WTC11 (cell line): ENCODE measurements at regions not wholly inside any gene's neighbourhood (a gene's known extent, or its start where the extent isn't known, plus 50 kb on each side); places are given as distances from the start of the nearest gene placed in this dataset.

Experiments
- ATAC-seq: fragments of 200-7000 bp; cut with Tn5 transposase; 2 replicates; pipeline ENCODE4 v1.10.0; 2021; ENCODE audit warnings: mild to moderate bottlenecking, moderate library complexity
- CTCF ChIA-PET: fragments of 300-600 bp; sonication (Branson Sonifier 250); formaldehyde crosslinking; loops from one replicate; lab custom pipeline; 2021; ENCODE audit warnings: antibody characterized with exemption; lab: Charles Lee
- POLR2A ChIA-PET: fragments of 350-600 bp; sonication (Branson Sonifier 250); formaldehyde crosslinking; loops from one replicate; lab custom pipeline; 2021; ENCODE audit warnings: antibody characterized with exemption; lab: Charles Lee
- DNase-seq: peaks from one replicate; pipeline ENCODE4 v3.0.0; 2021; ENCODE audit warnings: low spot score
- H3K27ac Mint-ChIP-seq: 2 replicates; pipeline ENCODE4 v1.8.0; 2021; ENCODE audit warnings: mixed read lengths
- H3K27me3 Mint-ChIP-seq: 2 replicates; pipeline ENCODE4 v1.8.0; 2021; ENCODE audit warnings: low read depth, mild to moderate bottlenecking, moderate library complexity, mixed read lengths
- H3K36me3 Mint-ChIP-seq: 2 replicates; pipeline ENCODE4 v1.8.0; 2021; ENCODE audit warnings: mixed read lengths
- H3K4me1 Mint-ChIP-seq: 2 replicates; pipeline ENCODE4 v1.8.0; 2022; ENCODE audit warnings: mixed read lengths
- H3K4me3 Mint-ChIP-seq: 2 replicates; pipeline ENCODE4 v1.8.0; 2021; ENCODE audit warnings: mild to moderate bottlenecking, moderate library complexity, mixed read lengths
- H3K9me3 Mint-ChIP-seq: 2 replicates; pipeline ENCODE4 v1.8.0; 2021; ENCODE audit warnings: mixed read lengths
- ATF1 ChIP-seq: sonication (generic); formaldehyde crosslinking; IDR thresholded peaks from 2 replicates; pipeline ENCODE4 v1.8.1; 2023; ENCODE audit warnings: mild to moderate bottlenecking, moderate library complexity, missing genetic modification reagents
- CREM ChIP-seq: sonication (generic); formaldehyde crosslinking; IDR thresholded peaks from 2 replicates; pipeline ENCODE4 v1.8.1; 2022; ENCODE audit warnings: mild to moderate bottlenecking, missing genetic modification reagents, moderate library complexity
- E2F1 ChIP-seq: sonication (generic); formaldehyde crosslinking; IDR thresholded peaks from 2 replicates; pipeline ENCODE4 v1.8.0; 2022; ENCODE audit warnings: mild to moderate bottlenecking, missing genetic modification reagents
- E2F5 ChIP-seq: sonication (generic); formaldehyde crosslinking; IDR thresholded peaks from 2 replicates; pipeline ENCODE4 v1.8.1; 2022; ENCODE audit warnings: mild to moderate bottlenecking, moderate library complexity, missing genetic modification reagents
- ELF4 ChIP-seq: sonication (generic); formaldehyde crosslinking; IDR thresholded peaks from 2 replicates; pipeline ENCODE4 v1.8.1; 2022; ENCODE audit warnings: low read depth, mild to moderate bottlenecking, moderate library complexity, missing genetic modification reagents
- EMX1 ChIP-seq: fragments of 250-450 bp; sonication (Bioruptor Pico); IDR thresholded peaks from 2 replicates; pipeline ENCODE4 v1.8.0; 2021; ENCODE audit warnings: mild to moderate bottlenecking
- ETV6 ChIP-seq: sonication (generic); formaldehyde crosslinking; IDR thresholded peaks from 2 replicates; pipeline ENCODE4 v1.8.1; 2022; ENCODE audit warnings: mild to moderate bottlenecking, missing genetic modification reagents
- HMGXB4 ChIP-seq: sonication (generic); formaldehyde crosslinking; IDR thresholded peaks from 2 replicates; pipeline ENCODE4 v1.8.1; 2023; ENCODE audit warnings: mild to moderate bottlenecking, moderate library complexity, missing genetic modification reagents
- IRF1 ChIP-seq: sonication (generic); formaldehyde crosslinking; IDR thresholded peaks from 2 replicates; pipeline ENCODE4 v1.8.0; 2023; ENCODE audit warnings: missing genetic modification reagents
- MXD4 ChIP-seq: fragments of 250-450 bp; sonication (Bioruptor Pico); IDR thresholded peaks from 2 replicates; pipeline ENCODE4 v1.8.0; 2021; ENCODE audit warnings: mild to moderate bottlenecking, moderate library complexity, borderline replicate concordance
- SMAD4 ChIP-seq: sonication (generic); formaldehyde crosslinking; IDR thresholded peaks from 2 replicates; pipeline ENCODE4 v1.8.0; 2022; ENCODE audit warnings: mild to moderate bottlenecking, missing genetic modification reagents
- SOX15 ChIP-seq: fragments of 250-450 bp; sonication (Bioruptor Pico); IDR thresholded peaks from 2 replicates; pipeline ENCODE4 v1.9.0; 2021; ENCODE audit warnings: mild to moderate bottlenecking
- SP1 ChIP-seq: sonication (generic); formaldehyde crosslinking; conservative IDR thresholded peaks from 2 replicates; pipeline ENCODE4 v1.8.1; 2022; ENCODE audit warnings: missing genetic modification reagents
- TP53 ChIP-seq: sonication (generic); formaldehyde crosslinking; IDR thresholded peaks from 2 replicates; pipeline ENCODE4 v1.8.1; 2023; ENCODE audit warnings: mild to moderate bottlenecking, missing genetic modification reagents
- ZNF232 ChIP-seq: sonication (generic); formaldehyde crosslinking; IDR thresholded peaks from 2 replicates; pipeline ENCODE4 v1.8.0; 2022; ENCODE audit warnings: mild to moderate bottlenecking, missing genetic modification reagents
- ZNF263 ChIP-seq: sonication (generic); formaldehyde crosslinking; IDR thresholded peaks from 2 replicates; pipeline ENCODE4 v1.8.1; 2022; ENCODE audit warnings: low read depth, mild to moderate bottlenecking, moderate library complexity, missing genetic modification reagents
- ZNF317 ChIP-seq: sonication (generic); formaldehyde crosslinking; IDR thresholded peaks from 2 replicates; pipeline ENCODE4 v1.8.1; 2023; ENCODE audit warnings: low read depth, mild to moderate bottlenecking, moderate library complexity, missing genetic modification reagents, borderline replicate concordance
- ZNF671 ChIP-seq: fragments of 250-450 bp; sonication (Bioruptor Pico); IDR thresholded peaks from 2 replicates; pipeline ENCODE4 v1.8.0; 2021; ENCODE audit warnings: mild to moderate bottlenecking
- TF ChIP-seq, protein P1 (sequence below): fragments of 200-600 bp; IDR thresholded peaks from 2 replicates; pipeline ENCODE4 v1.8.0; 2022; ENCODE audit warnings: antibody characterized with exemption
- TF ChIP-seq, protein P2 (sequence below): sonication (generic); formaldehyde crosslinking; IDR thresholded peaks from 2 replicates; pipeline ENCODE4 v1.8.1; 2023; ENCODE audit warnings: mild to moderate bottlenecking, missing genetic modification reagents
- TF ChIP-seq, protein P3 (sequence below): sonication (generic); formaldehyde crosslinking; IDR thresholded peaks from 2 replicates; pipeline ENCODE4 v1.8.1; 2022; ENCODE audit warnings: low read depth, mild to moderate bottlenecking, moderate library complexity, missing genetic modification reagents, borderline replicate concordance
- TF ChIP-seq, protein P4 (sequence below): sonication (generic); formaldehyde crosslinking; IDR thresholded peaks from 2 replicates; pipeline ENCODE4 v1.8.1; 2023; ENCODE audit warnings: mild to moderate bottlenecking, missing genetic modification reagents
- TF ChIP-seq, protein P5 (sequence below): sonication (generic); formaldehyde crosslinking; IDR thresholded peaks from 2 replicates; pipeline ENCODE4 v1.8.0; 2023; ENCODE audit warnings: mild to moderate bottlenecking, missing genetic modification reagents

DNA sequence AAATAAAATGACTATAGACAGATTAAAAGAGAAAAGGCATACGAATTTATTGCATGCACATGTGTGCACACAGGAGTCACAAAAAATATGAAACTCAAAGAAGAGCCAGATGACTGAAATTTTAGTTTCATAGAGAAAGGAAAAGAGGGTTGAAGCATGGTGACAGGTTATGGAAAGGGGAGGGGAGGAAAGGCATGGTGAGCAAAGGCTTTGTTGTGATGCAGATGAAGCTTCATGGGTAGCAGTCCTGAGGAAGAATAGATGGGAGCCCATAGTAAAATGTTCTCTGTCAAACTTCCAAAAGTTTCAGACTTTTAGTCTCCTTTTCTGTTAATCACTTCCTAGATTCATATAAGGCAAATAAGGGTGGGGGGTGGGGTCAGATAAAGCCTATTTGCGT is 612.7 kb upstream of the ATP2B1 start:
- Mint-ChIP-seq H3K4me1 (peaks cover 13% of the 10 kb centered on the region), H3K36me3 (peaks cover 14% of the 10 kb centered on the region), H3K27ac (no peak overlapping the region), H3K27me3 (no peaks in the 10 kb centered on the region), H3K9me3 (peaks cover 16% of the 10 kb centered on the region), H3K4me3 (no peak overlapping the region)
- DNase-seq: no peak
- POLR2A ChIA-PET: interaction anchor here (0.5 kb wide), 1 partner anchor 33 kb away, joined by 3 read pairs; no protein-coding TSS in a partner anchor
- ATAC-seq: peak; percentile 82
- TF ChIP-seq TP53 (CRISPR knock-in tag) (no peak), E2F1 (no peak), ZNF671 (CRISPR knock-in tag) (no peak), CREM (CRISPR knock-in tag) (no peak), ZNF263 (CRISPR knock-in tag) (no peak), SMAD4 (CRISPR knock-in tag) (no peak), IRF1 (CRISPR knock-in tag) (no peak), E2F5 (CRISPR knock-in tag) (no peak), EMX1 (CRISPR knock-in tag) (no peak), SOX15 (CRISPR knock-in tag) (no peak), SP1 (CRISPR knock-in tag) (no peak)
- TF ChIP-seq, protein P1, sequence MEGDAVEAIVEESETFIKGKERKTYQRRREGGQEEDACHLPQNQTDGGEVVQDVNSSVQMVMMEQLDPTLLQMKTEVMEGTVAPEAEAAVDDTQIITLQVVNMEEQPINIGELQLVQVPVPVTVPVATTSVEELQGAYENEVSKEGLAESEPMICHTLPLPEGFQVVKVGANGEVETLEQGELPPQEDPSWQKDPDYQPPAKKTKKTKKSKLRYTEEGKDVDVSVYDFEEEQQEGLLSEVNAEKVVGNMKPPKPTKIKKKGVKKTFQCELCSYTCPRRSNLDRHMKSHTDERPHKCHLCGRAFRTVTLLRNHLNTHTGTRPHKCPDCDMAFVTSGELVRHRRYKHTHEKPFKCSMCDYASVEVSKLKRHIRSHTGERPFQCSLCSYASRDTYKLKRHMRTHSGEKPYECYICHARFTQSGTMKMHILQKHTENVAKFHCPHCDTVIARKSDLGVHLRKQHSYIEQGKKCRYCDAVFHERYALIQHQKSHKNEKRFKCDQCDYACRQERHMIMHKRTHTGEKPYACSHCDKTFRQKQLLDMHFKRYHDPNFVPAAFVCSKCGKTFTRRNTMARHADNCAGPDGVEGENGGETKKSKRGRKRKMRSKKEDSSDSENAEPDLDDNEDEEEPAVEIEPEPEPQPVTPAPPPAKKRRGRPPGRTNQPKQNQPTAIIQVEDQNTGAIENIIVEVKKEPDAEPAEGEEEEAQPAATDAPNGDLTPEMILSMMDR: no peak
- TF ChIP-seq, protein P2, sequence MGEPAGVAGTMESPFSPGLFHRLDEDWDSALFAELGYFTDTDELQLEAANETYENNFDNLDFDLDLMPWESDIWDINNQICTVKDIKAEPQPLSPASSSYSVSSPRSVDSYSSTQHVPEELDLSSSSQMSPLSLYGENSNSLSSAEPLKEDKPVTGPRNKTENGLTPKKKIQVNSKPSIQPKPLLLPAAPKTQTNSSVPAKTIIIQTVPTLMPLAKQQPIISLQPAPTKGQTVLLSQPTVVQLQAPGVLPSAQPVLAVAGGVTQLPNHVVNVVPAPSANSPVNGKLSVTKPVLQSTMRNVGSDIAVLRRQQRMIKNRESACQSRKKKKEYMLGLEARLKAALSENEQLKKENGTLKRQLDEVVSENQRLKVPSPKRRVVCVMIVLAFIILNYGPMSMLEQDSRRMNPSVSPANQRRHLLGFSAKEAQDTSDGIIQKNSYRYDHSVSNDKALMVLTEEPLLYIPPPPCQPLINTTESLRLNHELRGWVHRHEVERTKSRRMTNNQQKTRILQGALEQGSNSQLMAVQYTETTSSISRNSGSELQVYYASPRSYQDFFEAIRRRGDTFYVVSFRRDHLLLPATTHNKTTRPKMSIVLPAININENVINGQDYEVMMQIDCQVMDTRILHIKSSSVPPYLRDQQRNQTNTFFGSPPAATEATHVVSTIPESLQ (CRISPR knock-in tag): no peak
- TF ChIP-seq, protein P3, sequence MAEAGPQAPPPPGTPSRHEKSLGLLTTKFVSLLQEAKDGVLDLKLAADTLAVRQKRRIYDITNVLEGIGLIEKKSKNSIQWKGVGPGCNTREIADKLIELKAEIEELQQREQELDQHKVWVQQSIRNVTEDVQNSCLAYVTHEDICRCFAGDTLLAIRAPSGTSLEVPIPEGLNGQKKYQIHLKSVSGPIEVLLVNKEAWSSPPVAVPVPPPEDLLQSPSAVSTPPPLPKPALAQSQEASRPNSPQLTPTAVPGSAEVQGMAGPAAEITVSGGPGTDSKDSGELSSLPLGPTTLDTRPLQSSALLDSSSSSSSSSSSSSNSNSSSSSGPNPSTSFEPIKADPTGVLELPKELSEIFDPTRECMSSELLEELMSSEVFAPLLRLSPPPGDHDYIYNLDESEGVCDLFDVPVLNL: no peak
- CTCF ChIA-PET: no interaction called here

DNA sequence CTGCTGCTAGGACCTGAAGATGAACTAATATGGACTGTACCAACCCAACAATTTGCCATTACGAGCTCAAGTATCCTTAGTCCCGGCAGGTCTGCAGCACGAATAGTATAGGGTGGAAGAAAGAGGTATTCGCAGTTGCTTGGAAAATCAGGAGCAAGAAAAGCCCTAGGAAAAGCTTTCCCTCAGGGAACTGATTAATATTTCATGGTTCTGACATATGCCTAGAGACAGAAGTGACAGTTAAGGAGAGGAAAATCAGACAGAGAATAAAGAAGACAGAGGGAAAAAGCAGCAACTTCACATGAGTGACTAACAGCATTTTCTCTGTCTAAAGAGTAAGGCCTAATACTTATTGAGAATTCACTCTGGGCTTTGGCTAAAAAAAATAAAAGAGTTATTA is 602.9 kb upstream of the ATP2B1 start:
- POLR2A ChIA-PET: no interaction called here
- DNase-seq (no peak), ATAC-seq (no peak)
- Mint-ChIP-seq H3K4me3 (no peak overlapping the region), H3K9me3 (peaks cover 14% of the 10 kb centered on the region; the same call in 1 of the 2 replicates), H3K27me3 (no peaks in the 10 kb centered on the region), H3K4me1 (no peaks in the 10 kb centered on the region), H3K36me3 (no peaks in the 10 kb centered on the region), H3K27ac (no peak overlapping the region)
- CTCF ChIA-PET: interaction anchor here (0.7 kb wide), 1 partner anchor 384 kb away, joined by 3 read pairs; no protein-coding TSS in a partner anchor
- TF ChIP-seq ETV6 (CRISPR knock-in tag) (no peak), ATF1 (CRISPR knock-in tag) (no peak), ELF4 (CRISPR knock-in tag) (no peak), ZNF317 (CRISPR knock-in tag) (no peak), MXD4 (CRISPR knock-in tag) (no peak), HMGXB4 (CRISPR knock-in tag) (no peak), ZNF232 (no peak)
- TF ChIP-seq, protein P4, sequence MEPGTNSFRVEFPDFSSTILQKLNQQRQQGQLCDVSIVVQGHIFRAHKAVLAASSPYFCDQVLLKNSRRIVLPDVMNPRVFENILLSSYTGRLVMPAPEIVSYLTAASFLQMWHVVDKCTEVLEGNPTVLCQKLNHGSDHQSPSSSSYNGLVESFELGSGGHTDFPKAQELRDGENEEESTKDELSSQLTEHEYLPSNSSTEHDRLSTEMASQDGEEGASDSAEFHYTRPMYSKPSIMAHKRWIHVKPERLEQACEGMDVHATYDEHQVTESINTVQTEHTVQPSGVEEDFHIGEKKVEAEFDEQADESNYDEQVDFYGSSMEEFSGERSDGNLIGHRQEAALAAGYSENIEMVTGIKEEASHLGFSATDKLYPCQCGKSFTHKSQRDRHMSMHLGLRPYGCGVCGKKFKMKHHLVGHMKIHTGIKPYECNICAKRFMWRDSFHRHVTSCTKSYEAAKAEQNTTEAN (CRISPR knock-in tag): no peak
- TF ChIP-seq, protein P5, sequence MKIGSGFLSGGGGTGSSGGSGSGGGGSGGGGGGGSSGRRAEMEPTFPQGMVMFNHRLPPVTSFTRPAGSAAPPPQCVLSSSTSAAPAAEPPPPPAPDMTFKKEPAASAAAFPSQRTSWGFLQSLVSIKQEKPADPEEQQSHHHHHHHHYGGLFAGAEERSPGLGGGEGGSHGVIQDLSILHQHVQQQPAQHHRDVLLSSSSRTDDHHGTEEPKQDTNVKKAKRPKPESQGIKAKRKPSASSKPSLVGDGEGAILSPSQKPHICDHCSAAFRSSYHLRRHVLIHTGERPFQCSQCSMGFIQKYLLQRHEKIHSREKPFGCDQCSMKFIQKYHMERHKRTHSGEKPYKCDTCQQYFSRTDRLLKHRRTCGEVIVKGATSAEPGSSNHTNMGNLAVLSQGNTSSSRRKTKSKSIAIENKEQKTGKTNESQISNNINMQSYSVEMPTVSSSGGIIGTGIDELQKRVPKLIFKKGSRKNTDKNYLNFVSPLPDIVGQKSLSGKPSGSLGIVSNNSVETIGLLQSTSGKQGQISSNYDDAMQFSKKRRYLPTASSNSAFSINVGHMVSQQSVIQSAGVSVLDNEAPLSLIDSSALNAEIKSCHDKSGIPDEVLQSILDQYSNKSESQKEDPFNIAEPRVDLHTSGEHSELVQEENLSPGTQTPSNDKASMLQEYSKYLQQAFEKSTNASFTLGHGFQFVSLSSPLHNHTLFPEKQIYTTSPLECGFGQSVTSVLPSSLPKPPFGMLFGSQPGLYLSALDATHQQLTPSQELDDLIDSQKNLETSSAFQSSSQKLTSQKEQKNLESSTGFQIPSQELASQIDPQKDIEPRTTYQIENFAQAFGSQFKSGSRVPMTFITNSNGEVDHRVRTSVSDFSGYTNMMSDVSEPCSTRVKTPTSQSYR (CRISPR knock-in tag): no peak
